ENCODE measurements at regions not wholly inside any gene's neighbourhood (a gene's known extent, or its start where the extent isn't known, plus 50 kb on each side); places are given as distances from the start of the nearest gene placed in this dataset.
"Not testable (repeated sequence)": the region's sequence is repeated elsewhere in the genome, so short reads cannot be mapped to it uniquely, and the experiment has no call there.

GRCh38 chr2:176790468-176790867 is 422.1 kb upstream of the HNRNPA3 start:
- no peak for DNase-seq (ENCODE audit: low read depth in 4 of 4, low spot score in 1 of 4)

- no peak for DNase-seq (ENCODE audit: low read depth in 4 of 4, low spot score in 1 of 4)
Observed at GRCh38 chr2:176793792-176794191, 418.8 kb upstream of the HNRNPA3 start.

GRCh38 chr2:176794392-176794791 is 418.2 kb upstream of the HNRNPA3 start:
- no peak for DNase-seq (ENCODE audit: low read depth in 4 of 4, low spot score in 1 of 4)

- no peak for DNase-seq (ENCODE audit: low read depth in 4 of 4, low spot score in 1 of 4)
Observed at GRCh38 chr2:176795823-176796222, 416.8 kb upstream of the HNRNPA3 start.

- not testable (repeated sequence) for DNase-seq (ENCODE audit: low read depth in 4 of 4, low spot score in 1 of 4)
Observed at GRCh38 chr2:176796677-176797076, 415.9 kb upstream of the HNRNPA3 start.

GRCh38 chr2:176804392-176804791 is 408.2 kb upstream of the HNRNPA3 start:
- no peak for DNase-seq (ENCODE audit: low read depth in 4 of 4, low spot score in 1 of 4)

- DNase-seq (ENCODE audit: low read depth in 4 of 4, low spot score in 1 of 4) = no peak
Observed at GRCh38 chr2:176805345-176805744, 407.2 kb upstream of the HNRNPA3 start.

- no peak for DNase-seq (ENCODE audit: low read depth in 4 of 4, low spot score in 1 of 4)
Observed at GRCh38 chr2:176812246-176812775, 400.3 kb upstream of the HNRNPA3 start.

- DNase-seq (ENCODE audit: low read depth in 4 of 4, low spot score in 1 of 4) = no peak
Observed at GRCh38 chr2:176813156-176813555, 399.4 kb upstream of the HNRNPA3 start.

GRCh38 chr2:176813621-176814049 is 399.0 kb upstream of the HNRNPA3 start:
- no peak for DNase-seq (ENCODE audit: low read depth in 4 of 4, low spot score in 1 of 4)

- no peak for DNase-seq (ENCODE audit: low read depth in 4 of 4, low spot score in 1 of 4)
Observed at GRCh38 chr2:176814274-176814673, 398.3 kb upstream of the HNRNPA3 start.

GRCh38 chr2:176814740-176815367 is 397.7 kb upstream of the HNRNPA3 start:
- no peak for DNase-seq (ENCODE audit: low read depth in 4 of 4, low spot score in 1 of 4)

GRCh38 chr2:176817061-176817565 is 395.5 kb upstream of the HNRNPA3 start:
- no peak for DNase-seq (ENCODE audit: low read depth in 4 of 4, low spot score in 1 of 4)

GRCh38 chr2:176818076-176818475 is 394.5 kb upstream of the HNRNPA3 start:
- no peak for DNase-seq (ENCODE audit: low read depth in 4 of 4, low spot score in 1 of 4)

GRCh38 chr2:176818617-176819016 is 394.0 kb upstream of the HNRNPA3 start:
- no peak for DNase-seq (ENCODE audit: low read depth in 4 of 4, low spot score in 1 of 4)

- no peak for DNase-seq (ENCODE audit: low read depth in 4 of 4, low spot score in 1 of 4)
Observed at GRCh38 chr2:176819306-176819705, 393.3 kb upstream of the HNRNPA3 start.

- DNase-seq (ENCODE audit: low read depth in 4 of 4, low spot score in 1 of 4) = no peak
Observed at GRCh38 chr2:176820371-176820932, 392.1 kb upstream of the HNRNPA3 start.

- no peak for DNase-seq (ENCODE audit: low read depth in 4 of 4, low spot score in 1 of 4)
Observed at GRCh38 chr2:176821350-176821749, 391.2 kb upstream of the HNRNPA3 start.

GRCh38 chr2:176822060-176822459 is 390.5 kb upstream of the HNRNPA3 start:
- no peak for DNase-seq (ENCODE audit: low read depth in 4 of 4, low spot score in 1 of 4)

- no peak for DNase-seq (ENCODE audit: low read depth in 4 of 4, low spot score in 1 of 4)
Observed at GRCh38 chr2:176826356-176826755, 386.2 kb upstream of the HNRNPA3 start.

- DNase-seq (ENCODE audit: low read depth in 4 of 4, low spot score in 1 of 4) = peak in 1 of 4 experiments; percentile 34
Observed at GRCh38 chr2:176826984-176827668, 385.5 kb upstream of the HNRNPA3 start.

- DNase-seq (ENCODE audit: low read depth in 4 of 4, low spot score in 1 of 4) = no peak
Observed at GRCh38 chr2:176830362-176830761, 382.2 kb upstream of the HNRNPA3 start.

Data from stimulated activated CD4-positive, alpha-beta T cell treated with anti-CD3 and anti-CD28 coated beads, Interleukin-1b, Interleukin-23, amount 100 ng/mL, for 24 hours (primary cell).